GM12872 (cell line): ENCODE measurements at regions not wholly inside any gene's neighbourhood (a gene's known extent, or its start where the extent isn't known, plus 50 kb on each side); places are given as distances from the start of the nearest gene placed in this dataset.

ENCODE experiments used
- CTCF ChIP-seq: IDR thresholded peaks from 3 replicates; pipeline ENCODE4 v1.5.1; 2011; ENCODE audit warnings: low read depth, mild to moderate bottlenecking, low read length, moderate library complexity; ENCODE audit not compliant: insufficient read depth

- no peak for TF ChIP-seq CTCF
Measured at GRCh38 chr19:32105527-32106310, 239.7 kb upstream of the ZNF507 start.

GRCh38 chr19:32122258-32122657 lies 223.2 kb upstream of the ZNF507 start:
- no peak for TF ChIP-seq CTCF

DNA sequence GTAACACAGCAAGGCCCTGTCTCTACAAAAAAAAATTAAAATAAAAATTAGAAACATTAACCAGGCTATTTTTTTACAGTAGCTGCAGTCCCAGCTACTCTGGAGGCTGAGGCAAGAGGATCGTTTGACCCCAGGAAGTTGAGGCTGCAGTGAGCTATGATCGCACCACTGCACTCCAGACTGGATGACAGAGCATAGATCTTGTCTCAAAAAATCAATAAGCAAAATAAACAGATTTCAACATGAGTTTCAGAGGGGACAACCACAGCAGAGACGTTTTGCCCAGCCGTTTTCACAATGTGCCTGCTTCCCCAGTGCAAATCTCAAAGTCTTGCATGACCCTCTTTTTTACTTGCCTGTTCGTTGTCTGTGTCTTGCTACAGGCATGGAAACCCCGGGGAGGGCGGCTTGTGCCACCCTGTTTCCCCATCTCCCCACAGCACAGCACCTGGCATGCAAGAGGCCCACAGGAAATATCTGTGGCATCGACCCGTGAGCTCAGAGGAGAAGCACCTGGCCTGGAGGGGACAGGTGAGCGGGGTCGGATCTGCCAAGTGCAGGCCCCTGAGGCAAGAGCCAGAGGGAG lies 222.0 kb upstream of the ZNF507 start:
- TF ChIP-seq CTCF = no peak

DNA sequence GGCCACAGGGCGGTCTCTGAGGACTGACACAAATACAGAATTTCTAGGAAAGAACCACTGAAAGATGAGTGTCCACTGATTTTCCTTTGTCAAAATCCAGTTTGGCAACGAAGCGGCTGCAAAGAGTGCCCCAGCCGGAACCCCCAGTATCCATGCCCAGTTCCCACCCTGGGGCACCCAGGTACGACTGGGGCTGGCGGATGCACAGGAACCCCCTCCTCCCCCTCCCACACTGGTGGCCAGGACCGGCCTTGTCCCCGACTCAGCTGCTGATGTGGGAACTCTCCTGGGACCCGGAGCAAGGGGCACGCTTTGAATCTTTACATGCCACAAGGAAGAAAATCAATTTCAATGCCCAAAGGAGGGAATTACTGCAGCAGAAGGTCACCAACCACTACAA lies 220.8 kb upstream of the ZNF507 start:
- TF ChIP-seq CTCF = no peak

DNA sequence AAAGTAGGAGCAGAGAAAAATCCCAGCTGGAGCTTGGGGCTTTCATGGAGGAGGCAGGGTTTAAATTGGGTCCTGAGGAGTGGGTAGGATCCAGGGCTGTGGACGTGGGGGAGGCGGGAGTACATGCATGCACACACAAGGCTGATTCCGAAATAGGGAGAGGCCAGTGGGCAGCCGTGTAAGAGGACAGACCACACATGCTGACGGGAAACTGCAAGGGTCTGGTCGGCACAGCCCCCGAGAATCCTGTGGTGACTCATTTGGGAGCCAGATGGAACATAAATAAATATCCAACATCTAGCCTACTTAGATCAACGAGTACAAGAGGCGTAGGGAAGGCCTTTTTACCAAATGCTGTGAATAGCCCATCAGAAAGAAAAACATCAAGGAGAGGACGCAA lies 216.3 kb upstream of the ZNF507 start:
- TF ChIP-seq CTCF = no peak

DNA sequence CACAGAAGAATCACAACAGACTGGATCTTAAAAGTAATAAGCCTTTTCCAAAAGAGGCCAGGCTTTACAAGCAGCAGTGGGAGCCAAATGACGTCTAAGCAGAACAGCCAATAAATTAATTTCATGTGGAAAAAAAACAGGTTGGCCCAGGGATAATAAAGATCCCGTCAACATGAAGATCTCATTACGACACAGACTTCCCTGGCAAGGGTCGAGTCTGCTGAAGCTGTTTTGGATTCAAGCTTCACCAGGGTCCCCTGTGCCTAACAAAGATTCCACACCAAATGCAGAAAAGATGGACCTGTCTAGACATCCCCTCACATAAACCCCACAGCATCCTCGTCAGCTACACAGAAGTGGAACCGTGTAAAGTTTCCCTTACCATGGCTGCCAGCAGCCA lies 215.1 kb upstream of the ZNF507 start:
- TF ChIP-seq CTCF = no peak

GRCh38 chr19:32131005-32131404 lies 214.4 kb upstream of the ZNF507 start:
- no peak for TF ChIP-seq CTCF
